ENCODE measurements at regions not wholly inside any gene's neighbourhood (a gene's known extent, or its start where the extent isn't known, plus 50 kb on each side); places are given as distances from the start of the nearest gene placed in this dataset.
"Not testable (repeated sequence)": the region's sequence is repeated elsewhere in the genome, so short reads cannot be mapped to it uniquely, and the experiment has no call there.

GRCh38 chr10:9091530-9092093, 1037.1 kb downstream of the GATA3 start:
- DNase-seq: no peak

- no peak for DNase-seq
Measured at GRCh38 chr10:9096288-9096687, 1041.8 kb downstream of the GATA3 start.

GRCh38 chr10:9097206-9097990, 1042.9 kb downstream of the GATA3 start:
- DNase-seq: no peak

- no peak for DNase-seq
Measured at GRCh38 chr10:9097991-9098306, 1043.5 kb downstream of the GATA3 start.

GRCh38 chr10:9102026-9102425, 1047.5 kb downstream of the GATA3 start:
- DNase-seq: no peak

GRCh38 chr10:9103301-9103700, 1048.8 kb downstream of the GATA3 start:
- DNase-seq: no peak

- DNase-seq: no peak
Measured at GRCh38 chr10:9111976-9112375, 1057.5 kb downstream of the GATA3 start.

GRCh38 chr10:9126728-9127127, 1072.2 kb downstream of the GATA3 start:
- DNase-seq: no peak

- DNase-seq: no peak
Measured at GRCh38 chr10:9137368-9137767, 1082.9 kb downstream of the GATA3 start.

- not testable (repeated sequence) for DNase-seq
Measured at GRCh38 chr10:9138829-9139228, 1084.3 kb downstream of the GATA3 start.

- DNase-seq: no peak
Measured at GRCh38 chr10:9140373-9140772, 1085.9 kb downstream of the GATA3 start.

- no peak for DNase-seq
Measured at GRCh38 chr10:9147475-9147874, 1093.0 kb downstream of the GATA3 start.

GRCh38 chr10:9149134-9149533, 1094.6 kb downstream of the GATA3 start:
- no peak for DNase-seq

GRCh38 chr10:9153057-9153456, 1098.6 kb downstream of the GATA3 start:
- not testable (repeated sequence) for DNase-seq

- no peak for DNase-seq
Measured at GRCh38 chr10:9157656-9158055, 1103.2 kb downstream of the GATA3 start.

- DNase-seq: no peak
Measured at GRCh38 chr10:9158675-9159074, 1104.2 kb downstream of the GATA3 start.

- DNase-seq: no peak
Measured at GRCh38 chr10:9160275-9160674, 1105.8 kb downstream of the GATA3 start.

- no peak for DNase-seq
Measured at GRCh38 chr10:9163699-9164098, 1109.2 kb downstream of the GATA3 start.

- DNase-seq: no peak
Measured at GRCh38 chr10:9166770-9167169, 1112.3 kb downstream of the GATA3 start.

GRCh38 chr10:9172276-9172675, 1117.8 kb downstream of the GATA3 start:
- no peak for DNase-seq

- DNase-seq: no peak
Measured at GRCh38 chr10:9175200-9175599, 1120.7 kb downstream of the GATA3 start.

- not testable (repeated sequence) for DNase-seq
Measured at GRCh38 chr10:9183197-9183880, 1128.9 kb downstream of the GATA3 start.
